ENCODE measurements at regions not wholly inside any gene's neighbourhood (a gene's known extent, or its start where the extent isn't known, plus 50 kb on each side); places are given as distances from the start of the nearest gene placed in this dataset.

GRCh38 chr15:31261266-31262142, 65.1 kb upstream of the KLF13 start:
- no peak for TF ChIP-seq POLR2A (IDR thresholded peaks at IDR 0.05)
- no peak for TF ChIP-seq CTCF (IDR thresholded peaks at IDR 0.05)
- Histone ChIP-seq H3K27ac (no peak overlapping the region), H3K27me3 (no peaks in the 10 kb centered on the region), H3K9me3 (no peaks in the 10 kb centered on the region), H3K4me1 (peaks cover 0 to 40% (median 19%) of the 10 kb centered on the region in 4 donors), H3K4me3 (no peak overlapping the region), H3K36me3 (no peaks in the 10 kb centered on the region)
- intact Hi-C loops (cut with DNase I): no loop called here
- peak in 1 of 3 donors; percentile 50 for DNase-seq
- 83% methylated on average over 5 of the region's 12 CpGs for WGBS (ENCODE audit: insufficient coverage, low coverage, low lambda C conversion rate, missing lambda C conversion rate)
- no peak for ATAC-seq

- DNase-seq: peak in 1 of 3 donors; percentile 43
- no peak for TF ChIP-seq CTCF (IDR thresholded peaks at IDR 0.05)
- TF ChIP-seq POLR2A (IDR thresholded peaks at IDR 0.05): no peak
- no peaks in the 10 kb centered on the region for H3K27me3 ChIP-seq
- H3K4me1 ChIP-seq: peaks cover 0 to 40% (median 19%) of the 10 kb centered on the region in 4 donors
- H3K9me3 ChIP-seq: no peaks in the 10 kb centered on the region
- WGBS (ENCODE audit: insufficient coverage, low coverage, low lambda C conversion rate, missing lambda C conversion rate): no CpG with 5 or more reads among the region's 4 CpGs
- H3K27ac ChIP-seq: no peak overlapping the region
- no peak for ATAC-seq
- intact Hi-C loops (cut with DNase I): no loop called here
- H3K4me3 ChIP-seq: no peak overlapping the region
- no peaks in the 10 kb centered on the region for H3K36me3 ChIP-seq
Measured at GRCh38 chr15:31262143-31262530, 64.5 kb upstream of the KLF13 start.

- Histone ChIP-seq H3K36me3 (no peaks in the 10 kb centered on the region), H3K27me3 (no peaks in the 10 kb centered on the region), H3K4me3 (no peak overlapping the region), H3K9me3 (no peaks in the 10 kb centered on the region), H3K4me1 (peaks cover 0 to 40% (median 19%) of the 10 kb centered on the region in 4 donors), H3K27ac (peak overlapping the region; percentile 87 to 94 (median 92))
- 42% methylated on average over 8 of the region's 12 CpGs for WGBS (ENCODE audit: insufficient coverage, low coverage, low lambda C conversion rate, missing lambda C conversion rate)
- intact Hi-C loops (cut with DNase I): no loop called here
- ATAC-seq (peak; percentile 61 to 67 (median 65)), DNase-seq (peak; percentile 53 to 90 (median 73))
- TF ChIP-seq CTCF (IDR thresholded peaks at IDR 0.05): no peak
- peak; percentile 25 for TF ChIP-seq POLR2A (IDR thresholded peaks at IDR 0.05)
Measured at GRCh38 chr15:31262901-31263671, 63.5 kb upstream of the KLF13 start.

- Histone ChIP-seq H3K4me1 (peaks cover 0 to 40% (median 19%) of the 10 kb centered on the region in 4 donors), H3K27ac (peak overlapping the region; percentile 87 to 94 (median 92)), H3K36me3 (no peaks in the 10 kb centered on the region), H3K27me3 (no peaks in the 10 kb centered on the region), H3K9me3 (no peaks in the 10 kb centered on the region), H3K4me3 (no peak overlapping the region)
- 31% methylated on average over 7 of the region's 24 CpGs for WGBS (ENCODE audit: insufficient coverage, low coverage, low lambda C conversion rate, missing lambda C conversion rate)
- ATAC-seq (peak; percentile 59 to 66 (median 64)), DNase-seq (peak; percentile 83 to 89 (median 88))
- TF ChIP-seq POLR2A (IDR thresholded peaks at IDR 0.05) (peak; percentile 37), CTCF (IDR thresholded peaks at IDR 0.05) (no peak)
- intact Hi-C loops (cut with DNase I): no loop called here
Measured at GRCh38 chr15:31263751-31264558, 62.7 kb upstream of the KLF13 start.

Measured in right lobe of liver (tissue), 6 donors.